Neural cell (in vitro differentiated cells): ENCODE measurements at regions not wholly inside any gene's neighbourhood (a gene's known extent, or its start where the extent isn't known, plus 50 kb on each side); places are given as distances from the start of the nearest gene placed in this dataset.

Source experiments
- H2AFZ ChIP-seq: fragments of 200-600, 300-800 bp; sonication (generic), shearing (Covaris generic); 2 replicates; pipeline ENCODE4 v1.6.0; 2014; ENCODE audit warnings: low read depth, mild to moderate bottlenecking, antibody characterized with exemption, low read length, moderate library complexity
- H3F3A ChIP-seq: fragments of 200-600 bp; shearing (Covaris generic); 2 replicates; pipeline ENCODE4 v1.6.1; 2016; ENCODE audit warnings: mild to moderate bottlenecking, moderate library complexity, mixed read lengths, antibody characterized with exemption, low read length; ENCODE audit not compliant: insufficient read depth, poor library complexity, severe bottlenecking
- H3K27ac ChIP-seq: fragments of 200-600, 300-800 bp; sonication (generic), shearing (Covaris generic); 2 replicates; pipeline ENCODE4 v1.5.1; 2014; ENCODE audit warnings: mild to moderate bottlenecking, low read length, moderate library complexity
- H3K27me3 ChIP-seq: fragments of 300-800, 200-600 bp; sonication (generic), shearing (Covaris generic); 2 replicates; pipeline ENCODE4 v1.6.0; 2014; ENCODE audit warnings: mild to moderate bottlenecking, low read depth, low read length, moderate library complexity; ENCODE audit not compliant: insufficient read depth
- H3K36me3 ChIP-seq: fragments of 300-800, 200-600 bp; sonication (generic), shearing (Covaris generic); 2 replicates; pipeline ENCODE4 v1.5.1; 2014; ENCODE audit warnings: mild to moderate bottlenecking, antibody characterized with exemption, low read length, moderate library complexity; ENCODE audit not compliant: insufficient read depth
- H3K4me2 ChIP-seq: fragments of 300-800, 200-600 bp; sonication (generic), shearing (Covaris generic); 2 replicates; pipeline ENCODE4 v1.6.0; 2014; ENCODE audit warnings: mild to moderate bottlenecking, low read length
- H3K4me3 ChIP-seq: fragments of 300-800, 200-600 bp; sonication (generic), shearing (Covaris generic); 2 replicates; pipeline ENCODE4 v1.5.1; 2014; ENCODE audit warnings: mild to moderate bottlenecking, low read length, moderate library complexity
- H3K79me2 ChIP-seq: fragments of 200-600 bp; shearing (Covaris generic); replicated peaks from 2 replicates; pipeline ENCODE4 v1.6.0; 2014; ENCODE audit warnings: mild to moderate bottlenecking, low read length, moderate library complexity; ENCODE audit not compliant: insufficient read depth
- H3K9ac ChIP-seq: fragments of 300-800, 200-600 bp; sonication (generic), shearing (Covaris generic); 2 replicates; pipeline ENCODE4 v1.6.1; 2016; ENCODE audit warnings: mild to moderate bottlenecking, low read length, mixed read lengths
- H3K9me2 ChIP-seq: fragments of 200-600 bp; shearing (Covaris generic); 2 replicates; pipeline ENCODE4 v1.6.1; 2016; ENCODE audit warnings: mild to moderate bottlenecking, low read length, mixed read lengths; ENCODE audit not compliant: insufficient read depth
- H3K9me3 ChIP-seq: fragments of 200-600, 300-800 bp; sonication (generic), shearing (Covaris generic); 2 replicates; pipeline ENCODE4 v1.6.1; 2016; ENCODE audit warnings: mild to moderate bottlenecking, mixed run types, low read length, moderate library complexity, mixed read lengths
- H4K20me1 ChIP-seq: fragments of 200-600 bp; shearing (Covaris generic); 2 replicates; pipeline ENCODE4 v1.6.1; 2016; ENCODE audit warnings: mild to moderate bottlenecking, mixed run types; ENCODE audit not compliant: insufficient read depth
- EP300 ChIP-seq: fragments of 450-650 bp; conservative IDR thresholded peaks from 2 replicates; pipeline ENCODE4 v1.6.1; 2014; ENCODE audit warnings: antibody characterized with exemption, mild to moderate bottlenecking, moderate library complexity; ENCODE audit not compliant: poor library complexity, severe bottlenecking
- EZH2 ChIP-seq: fragments of 200-600, 300-800 bp; shearing (Covaris generic), sonication (generic); IDR thresholded peaks from 2 replicates; pipeline ENCODE4 v1.6.1; 2014; ENCODE audit warnings: antibody characterized with exemption, low read length, borderline replicate concordance, mild to moderate bottlenecking; ENCODE audit not compliant: insufficient read depth, poor library complexity, severe bottlenecking
- MXI1 ChIP-seq: fragments of 450-650 bp; conservative IDR thresholded peaks from 2 replicates; pipeline ENCODE4 v1.6.1; 2014; ENCODE audit warnings: antibody characterized with exemption, mild to moderate bottlenecking; ENCODE audit not compliant: poor library complexity, severe bottlenecking
- POLR2AphosphoS5 ChIP-seq: IDR thresholded peaks from 2 replicates; pipeline ENCODE4 v1.6.1; 2012
- RAD21 ChIP-seq: fragments of 450-650 bp; conservative IDR thresholded peaks from 2 replicates; pipeline ENCODE4 v1.6.1; 2014; ENCODE audit warnings: antibody characterized with exemption, mild to moderate bottlenecking, moderate library complexity
- SMC3 ChIP-seq: fragments of 450-650 bp; conservative IDR thresholded peaks from 2 replicates; pipeline ENCODE4 v1.6.1; 2014; ENCODE audit warnings: antibody characterized with exemption, mild to moderate bottlenecking, moderate library complexity; ENCODE audit not compliant: poor library complexity
- TAF1 ChIP-seq: IDR thresholded peaks from 2 replicates; pipeline ENCODE4 v1.6.1; 2012; ENCODE audit warnings: low read depth
- TF ChIP-seq, protein P1 (sequence below): fragments of 450-650 bp; IDR thresholded peaks from 2 replicates; pipeline ENCODE4 v1.5.1; 2014; ENCODE audit warnings: antibody characterized with exemption, mild to moderate bottlenecking, moderate library complexity; ENCODE audit not compliant: poor library complexity, severe bottlenecking
- TF ChIP-seq, protein P2 (sequence below): IDR thresholded peaks from 2 replicates; pipeline ENCODE4 v1.6.1; 2012; ENCODE audit warnings: borderline replicate concordance

DNA sequence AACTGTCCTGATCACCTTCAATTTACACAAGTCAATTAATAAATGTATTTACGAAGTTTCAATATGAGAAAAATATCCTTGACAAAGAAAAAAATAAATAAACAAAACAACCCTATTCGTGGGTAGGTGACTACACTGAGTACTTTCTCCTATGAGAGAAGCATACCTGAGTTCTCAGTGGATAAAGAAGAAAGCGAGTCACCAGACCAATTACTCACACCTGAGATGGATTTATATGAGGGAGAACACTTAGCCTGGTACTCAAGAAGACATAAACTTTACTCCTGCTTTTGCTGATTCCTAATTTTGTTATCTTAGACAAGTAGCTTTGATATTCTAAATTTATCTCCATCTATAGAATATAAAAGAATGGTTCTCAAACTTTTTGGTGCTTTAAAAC lies 735.2 kb upstream of the ANO3 start:
- Histone ChIP-seq H3K27ac (no peak overlapping the region), H3F3A (no peaks in the 10 kb centered on the region), H3K36me3 (no peaks in the 10 kb centered on the region), H3K9me2 (no peaks in the 10 kb centered on the region), H3K9ac (no peak overlapping the region), H3K27me3 (no peaks in the 10 kb centered on the region), H3K9me3 (no peaks in the 10 kb centered on the region), H3K4me3 (no peak overlapping the region), H4K20me1 (no peaks in the 10 kb centered on the region), H3K79me2 (no peaks in the 10 kb centered on the region), H2AFZ (no peak overlapping the region), H3K4me2 (no peak overlapping the region)
- TF ChIP-seq RAD21 (no peak), EP300 (no peak), MXI1 (no peak), SMC3 (no peak), POLR2AphosphoS5 (no peak), TAF1 (no peak), EZH2 (no peak)
- TF ChIP-seq, protein P1, sequence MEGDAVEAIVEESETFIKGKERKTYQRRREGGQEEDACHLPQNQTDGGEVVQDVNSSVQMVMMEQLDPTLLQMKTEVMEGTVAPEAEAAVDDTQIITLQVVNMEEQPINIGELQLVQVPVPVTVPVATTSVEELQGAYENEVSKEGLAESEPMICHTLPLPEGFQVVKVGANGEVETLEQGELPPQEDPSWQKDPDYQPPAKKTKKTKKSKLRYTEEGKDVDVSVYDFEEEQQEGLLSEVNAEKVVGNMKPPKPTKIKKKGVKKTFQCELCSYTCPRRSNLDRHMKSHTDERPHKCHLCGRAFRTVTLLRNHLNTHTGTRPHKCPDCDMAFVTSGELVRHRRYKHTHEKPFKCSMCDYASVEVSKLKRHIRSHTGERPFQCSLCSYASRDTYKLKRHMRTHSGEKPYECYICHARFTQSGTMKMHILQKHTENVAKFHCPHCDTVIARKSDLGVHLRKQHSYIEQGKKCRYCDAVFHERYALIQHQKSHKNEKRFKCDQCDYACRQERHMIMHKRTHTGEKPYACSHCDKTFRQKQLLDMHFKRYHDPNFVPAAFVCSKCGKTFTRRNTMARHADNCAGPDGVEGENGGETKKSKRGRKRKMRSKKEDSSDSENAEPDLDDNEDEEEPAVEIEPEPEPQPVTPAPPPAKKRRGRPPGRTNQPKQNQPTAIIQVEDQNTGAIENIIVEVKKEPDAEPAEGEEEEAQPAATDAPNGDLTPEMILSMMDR, result no peak
- TF ChIP-seq, protein P2, sequence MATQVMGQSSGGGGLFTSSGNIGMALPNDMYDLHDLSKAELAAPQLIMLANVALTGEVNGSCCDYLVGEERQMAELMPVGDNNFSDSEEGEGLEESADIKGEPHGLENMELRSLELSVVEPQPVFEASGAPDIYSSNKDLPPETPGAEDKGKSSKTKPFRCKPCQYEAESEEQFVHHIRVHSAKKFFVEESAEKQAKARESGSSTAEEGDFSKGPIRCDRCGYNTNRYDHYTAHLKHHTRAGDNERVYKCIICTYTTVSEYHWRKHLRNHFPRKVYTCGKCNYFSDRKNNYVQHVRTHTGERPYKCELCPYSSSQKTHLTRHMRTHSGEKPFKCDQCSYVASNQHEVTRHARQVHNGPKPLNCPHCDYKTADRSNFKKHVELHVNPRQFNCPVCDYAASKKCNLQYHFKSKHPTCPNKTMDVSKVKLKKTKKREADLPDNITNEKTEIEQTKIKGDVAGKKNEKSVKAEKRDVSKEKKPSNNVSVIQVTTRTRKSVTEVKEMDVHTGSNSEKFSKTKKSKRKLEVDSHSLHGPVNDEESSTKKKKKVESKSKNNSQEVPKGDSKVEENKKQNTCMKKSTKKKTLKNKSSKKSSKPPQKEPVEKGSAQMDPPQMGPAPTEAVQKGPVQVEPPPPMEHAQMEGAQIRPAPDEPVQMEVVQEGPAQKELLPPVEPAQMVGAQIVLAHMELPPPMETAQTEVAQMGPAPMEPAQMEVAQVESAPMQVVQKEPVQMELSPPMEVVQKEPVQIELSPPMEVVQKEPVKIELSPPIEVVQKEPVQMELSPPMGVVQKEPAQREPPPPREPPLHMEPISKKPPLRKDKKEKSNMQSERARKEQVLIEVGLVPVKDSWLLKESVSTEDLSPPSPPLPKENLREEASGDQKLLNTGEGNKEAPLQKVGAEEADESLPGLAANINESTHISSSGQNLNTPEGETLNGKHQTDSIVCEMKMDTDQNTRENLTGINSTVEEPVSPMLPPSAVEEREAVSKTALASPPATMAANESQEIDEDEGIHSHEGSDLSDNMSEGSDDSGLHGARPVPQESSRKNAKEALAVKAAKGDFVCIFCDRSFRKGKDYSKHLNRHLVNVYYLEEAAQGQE, result no peak

DNA sequence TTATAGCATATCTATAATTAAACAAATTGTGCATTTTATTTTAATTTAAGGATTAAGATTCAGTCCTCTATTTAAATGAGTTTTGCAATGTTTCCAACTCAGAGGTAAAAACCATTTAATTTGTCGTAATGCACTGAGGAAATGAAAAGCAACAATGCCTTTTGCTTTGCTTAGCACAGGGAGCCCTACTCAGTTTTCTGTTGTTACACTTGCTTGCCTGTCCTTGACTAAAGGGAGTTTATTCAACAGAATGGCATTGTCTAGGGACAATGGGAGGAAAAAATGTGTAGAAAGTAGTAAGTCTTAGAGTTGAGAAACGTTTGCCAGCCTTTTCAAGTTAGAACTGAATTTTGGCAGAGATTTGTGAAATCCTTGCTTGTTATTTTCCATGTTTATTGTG lies 734.2 kb upstream of the ANO3 start:
- no peak overlapping the region for H2AFZ ChIP-seq
- H3K27ac ChIP-seq, result no peak overlapping the region
- H3K79me2 ChIP-seq, result no peaks in the 10 kb centered on the region
- no peaks in the 10 kb centered on the region for H3K36me3 ChIP-seq
- no peak overlapping the region for H3K9ac ChIP-seq
- no peak overlapping the region for H3K4me3 ChIP-seq
- H3K9me2 ChIP-seq, result no peaks in the 10 kb centered on the region
- H3K27me3 ChIP-seq, result no peaks in the 10 kb centered on the region
- H3K4me2 ChIP-seq, result no peak overlapping the region
- H3K9me3 ChIP-seq, result no peaks in the 10 kb centered on the region
- no peaks in the 10 kb centered on the region for H3F3A ChIP-seq
- H4K20me1 ChIP-seq, result no peaks in the 10 kb centered on the region
- TF ChIP-seq, protein P2, result no peak
- no peak for TF ChIP-seq EZH2
- TF ChIP-seq, protein P1, result no peak
- no peak for TF ChIP-seq MXI1
- no peak for TF ChIP-seq POLR2AphosphoS5
- no peak for TF ChIP-seq EP300
- TF ChIP-seq RAD21, result no peak
- no peak for TF ChIP-seq SMC3
- TF ChIP-seq TAF1, result no peak
